Spinal cord (tissue), 9 donors: ENCODE measurements at regions not wholly inside any gene's neighbourhood (a gene's known extent, or its start where the extent isn't known, plus 50 kb on each side); places are given as distances from the start of the nearest gene placed in this dataset.

Source experiments
- DNase-seq, 6 donors: peaks; one replicate each; pipeline versions ENCODE4 v3.0.0 to v3.0.0-alpha.2; 2013 to 2015; ENCODE audit warnings: low spot score in 6 of 6, low read depth in 4 of 6
- H3K27ac ChIP-seq: one replicate; pipeline ENCODE4 v1.5.1; 2013; ENCODE audit warnings: low read depth, low read length, control low read depth
- H3K27me3 ChIP-seq: one replicate; pipeline ENCODE4 v1.6.1; 2013; ENCODE audit warnings: low read length; ENCODE audit not compliant: control insufficient read depth, insufficient read depth
- H3K36me3 ChIP-seq: one replicate; pipeline ENCODE4 v1.6.1; 2013; ENCODE audit warnings: low read length; ENCODE audit not compliant: control insufficient read depth, insufficient read depth
- H3K4me1 ChIP-seq: one replicate; pipeline ENCODE4 v1.6.1; 2013; ENCODE audit warnings: low read length; ENCODE audit not compliant: control insufficient read depth, insufficient read depth
- H3K4me3 ChIP-seq: one replicate; pipeline ENCODE4 v1.5.1; 2013; ENCODE audit warnings: low read depth, low read length, control low read depth
- H3K9me3 ChIP-seq: one replicate; pipeline ENCODE4 v1.6.1; 2013; ENCODE audit warnings: low read length; ENCODE audit not compliant: control insufficient read depth, insufficient read depth
- WGBS: methylation state at CpG from one replicate; pipeline ENCODE4 v1.1.5; 2013; ENCODE audit warnings: missing lambda C conversion rate; ENCODE audit not compliant: insufficient coverage; 5-methylcytosine and 5-hydroxymethylcytosine counted together
- donor health status: healthy.

DNA sequence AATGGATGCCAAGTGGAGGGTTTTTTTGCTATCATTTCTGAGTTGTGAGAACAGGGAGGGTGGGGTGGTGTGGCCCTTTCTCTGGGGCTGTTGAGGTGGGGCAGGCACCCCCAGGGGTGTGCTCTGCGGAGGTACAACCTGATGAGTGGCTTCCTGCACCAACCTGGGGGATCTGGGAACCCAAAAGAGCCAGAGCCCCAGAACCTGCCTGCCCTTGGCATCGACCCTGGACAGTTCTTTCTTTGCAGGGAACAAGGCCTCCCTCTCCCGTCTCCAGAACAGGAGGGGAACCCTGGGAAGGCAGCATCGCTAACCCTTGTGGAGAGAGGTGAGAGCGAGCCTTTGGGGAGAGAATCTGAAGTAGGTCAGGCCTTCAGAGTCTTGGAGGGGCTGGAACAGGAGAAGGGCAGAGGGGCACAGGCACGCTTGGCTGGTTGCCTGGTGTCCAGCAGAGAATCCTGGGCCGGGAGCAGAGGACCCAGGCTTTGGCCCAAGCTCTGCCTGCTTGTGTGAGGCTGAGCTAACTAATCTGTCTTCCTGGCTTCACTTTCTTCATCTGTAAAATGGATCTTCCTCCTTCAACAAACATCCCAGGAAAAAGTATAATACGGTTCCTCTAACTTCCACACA is 84.9 kb downstream of the RHOB start:
- Histone ChIP-seq H3K27me3 (no peaks in the 10 kb centered on the region), H3K4me1 (peaks cover 42% of the 10 kb centered on the region), H3K4me3 (no peak overlapping the region), H3K36me3 (no peaks in the 10 kb centered on the region), H3K9me3 (no peaks in the 10 kb centered on the region), H3K27ac (no peak overlapping the region)
- 73% methylated on average over 5 of the region's 8 CpGs for WGBS
- no peak for DNase-seq

DNA sequence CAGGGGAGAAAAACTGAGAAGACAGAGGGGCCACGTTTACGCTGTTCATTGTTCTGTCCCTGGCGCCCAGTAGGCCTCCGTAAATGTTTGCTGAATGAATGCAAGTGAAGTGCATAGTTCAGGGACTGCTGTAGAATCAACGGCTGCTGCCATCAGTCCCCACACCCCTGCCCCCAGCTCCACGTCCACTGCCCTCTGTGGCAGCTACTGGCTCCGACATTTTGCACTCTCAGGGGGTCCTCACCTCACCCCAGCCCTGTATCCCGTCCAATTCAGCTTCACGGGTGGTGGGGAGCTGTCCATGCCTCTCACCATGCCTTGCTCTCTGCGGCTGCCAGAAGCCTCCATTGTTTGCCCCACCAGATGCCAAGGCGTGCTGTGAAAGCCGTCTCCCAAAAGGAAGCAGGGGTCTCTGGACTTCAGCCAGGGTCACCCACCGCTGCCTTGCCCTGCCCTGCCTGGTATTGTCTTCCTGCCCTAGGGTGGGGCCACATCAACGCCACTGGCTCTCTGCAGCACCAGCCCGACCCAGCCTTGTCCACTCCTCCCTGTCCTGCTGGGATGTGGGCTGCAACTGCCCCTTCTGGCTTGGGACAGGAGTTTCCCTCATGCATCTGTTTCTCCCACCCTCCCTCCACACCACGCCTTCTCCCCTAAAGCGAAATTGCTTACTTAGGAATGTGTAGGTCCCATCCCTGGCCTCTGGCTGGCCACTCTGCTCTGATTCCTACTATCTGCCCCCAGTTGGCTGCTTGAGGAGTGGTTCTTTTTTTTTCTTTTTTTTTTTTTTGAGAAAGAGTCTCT is 86.0 kb downstream of the RHOB start:
- no peak overlapping the region for H3K27ac ChIP-seq
- WGBS, result 47% methylated on average over 15 of the region's 17 CpGs
- H3K9me3 ChIP-seq, result no peaks in the 10 kb centered on the region
- H3K4me1 ChIP-seq, result peaks cover 40% of the 10 kb centered on the region
- H3K4me3 ChIP-seq, result no peak overlapping the region
- DNase-seq, result no peak
- no peaks in the 10 kb centered on the region for H3K36me3 ChIP-seq
- no peaks in the 10 kb centered on the region for H3K27me3 ChIP-seq

DNA sequence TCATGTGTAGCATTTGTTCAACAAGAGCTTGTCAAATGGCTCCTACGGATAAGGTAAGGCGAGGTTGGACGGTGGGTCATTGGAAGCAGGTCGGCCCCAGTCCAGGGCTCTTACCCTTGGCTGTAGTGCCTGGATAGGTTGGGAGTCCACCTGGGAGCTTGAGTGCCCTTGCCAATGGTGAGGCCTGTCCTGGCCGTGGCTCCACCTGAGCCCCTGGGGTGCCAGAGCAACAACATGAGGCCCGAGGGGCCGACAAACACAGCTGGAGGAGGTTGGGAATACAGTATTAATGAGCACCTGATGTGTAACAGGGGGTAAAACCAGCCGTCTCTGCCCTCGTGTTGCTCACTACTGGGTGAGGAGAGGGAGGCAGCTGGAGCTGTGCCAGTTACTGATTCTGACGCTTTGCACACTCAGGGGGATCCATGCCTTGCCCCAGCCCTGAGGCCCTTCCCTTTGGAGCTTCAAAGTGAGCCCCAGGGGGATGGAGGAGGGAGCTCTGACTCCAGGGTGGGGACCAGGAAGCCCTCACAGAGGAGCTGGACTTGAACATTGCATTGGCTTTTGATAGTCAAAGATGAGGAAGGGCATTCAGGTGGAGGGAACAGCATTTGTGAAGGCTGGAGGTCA is 87.2 kb downstream of the RHOB start:
- DNase-seq, result no peak
- Histone ChIP-seq H3K4me1 (peaks cover 45% of the 10 kb centered on the region), H3K9me3 (no peaks in the 10 kb centered on the region), H3K36me3 (no peaks in the 10 kb centered on the region), H3K27me3 (no peaks in the 10 kb centered on the region), H3K27ac (no peak overlapping the region), H3K4me3 (no peak overlapping the region)
- WGBS, result 77% methylated on average over 10 of the region's 10 CpGs

DNA sequence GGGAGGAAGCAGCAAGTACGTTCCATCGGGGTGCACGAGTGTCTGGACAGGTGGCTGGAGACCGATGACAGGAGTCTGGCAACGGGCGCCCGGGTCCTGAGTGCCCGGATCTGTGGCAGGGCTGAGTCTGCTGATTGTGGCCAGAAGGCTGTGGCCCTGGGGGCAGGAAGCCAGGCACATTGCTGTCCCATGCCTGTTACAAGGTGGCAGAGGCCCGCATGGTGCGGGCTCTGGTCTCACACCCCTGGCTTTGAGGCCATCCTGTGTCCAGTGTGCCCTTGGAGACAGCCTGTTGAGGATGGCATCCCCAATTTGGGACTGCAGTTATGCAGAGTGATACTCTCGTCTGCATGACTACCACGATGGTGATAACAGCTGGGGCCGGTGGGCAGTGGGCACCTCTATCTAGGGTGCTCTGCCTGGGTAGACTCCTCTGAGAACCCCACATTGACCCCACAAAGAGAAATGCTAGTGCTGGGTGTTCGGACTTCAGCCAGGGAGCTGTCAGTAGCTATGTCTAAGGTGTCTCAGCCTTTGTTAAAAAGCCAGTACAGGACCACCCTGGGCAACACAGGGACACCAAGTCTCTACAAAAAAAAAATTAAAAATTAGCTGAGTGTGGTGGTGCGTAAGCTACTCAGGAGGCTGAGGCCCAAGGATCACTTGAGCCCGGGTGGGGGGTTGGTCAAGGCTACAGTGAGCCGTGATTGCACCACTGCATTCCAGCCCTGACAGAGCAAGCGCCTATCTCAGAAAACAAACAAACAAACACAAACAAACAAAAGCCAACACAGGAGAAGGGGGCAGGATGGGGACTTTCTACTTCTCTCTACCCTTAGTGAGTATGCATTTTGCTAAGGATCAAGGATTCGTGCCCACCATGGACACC is 88.3 kb downstream of the RHOB start:
- H3K36me3 ChIP-seq, result no peaks in the 10 kb centered on the region
- WGBS, result 96% methylated on average over 15 of the region's 19 CpGs
- H3K4me3 ChIP-seq, result no peak overlapping the region
- no peak overlapping the region for H3K27ac ChIP-seq
- no peaks in the 10 kb centered on the region for H3K27me3 ChIP-seq
- peaks cover 51% of the 10 kb centered on the region for H3K4me1 ChIP-seq
- no peak for DNase-seq
- no peaks in the 10 kb centered on the region for H3K9me3 ChIP-seq

DNA sequence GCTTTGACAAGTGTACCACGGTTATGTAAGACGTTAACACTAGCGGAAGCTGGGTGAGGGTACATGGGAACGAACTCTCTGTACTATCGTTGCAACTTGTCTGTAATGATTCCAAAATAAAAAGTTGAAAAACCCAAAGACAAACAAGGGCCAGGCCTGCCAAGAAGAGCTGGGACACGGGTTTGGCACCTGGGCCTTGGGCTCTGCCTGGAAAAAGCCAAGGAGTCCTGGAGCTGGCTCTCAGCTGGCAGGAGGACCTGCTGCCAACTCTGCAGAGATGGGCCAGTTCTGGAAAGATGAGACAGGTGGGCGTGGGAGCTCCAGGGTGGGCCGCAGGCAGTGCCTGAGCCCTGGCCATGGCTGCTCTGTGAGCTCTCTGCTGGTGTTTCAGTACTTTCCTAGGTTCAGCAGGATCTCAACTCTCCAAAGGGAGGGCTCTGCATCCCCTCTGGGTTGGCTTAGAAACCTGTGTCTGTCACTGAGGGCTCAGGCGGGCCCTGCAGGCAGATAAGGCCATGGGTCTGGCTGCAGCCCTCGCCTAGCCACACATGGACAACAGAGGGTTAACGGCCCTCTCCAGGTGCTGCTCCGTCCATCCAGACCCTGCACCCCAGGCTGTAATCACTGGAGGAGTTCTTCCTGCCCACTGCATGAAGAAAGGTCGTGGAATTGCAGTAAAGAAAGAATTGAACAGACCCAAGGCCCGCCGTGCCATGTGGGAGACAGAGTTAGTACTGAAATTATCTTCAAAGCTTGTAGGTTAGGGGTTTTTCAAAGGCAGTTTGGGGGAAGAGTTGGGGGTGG is 89.9 kb downstream of the RHOB start:
- no peak for DNase-seq
- WGBS, result 64% methylated on average over 11 of the region's 15 CpGs
- no peaks in the 10 kb centered on the region for H3K9me3 ChIP-seq
- no peak overlapping the region for H3K4me3 ChIP-seq
- H3K27me3 ChIP-seq, result no peaks in the 10 kb centered on the region
- peaks cover 45% of the 10 kb centered on the region for H3K4me1 ChIP-seq
- H3K27ac ChIP-seq, result no peak overlapping the region
- H3K36me3 ChIP-seq, result no peaks in the 10 kb centered on the region

DNA sequence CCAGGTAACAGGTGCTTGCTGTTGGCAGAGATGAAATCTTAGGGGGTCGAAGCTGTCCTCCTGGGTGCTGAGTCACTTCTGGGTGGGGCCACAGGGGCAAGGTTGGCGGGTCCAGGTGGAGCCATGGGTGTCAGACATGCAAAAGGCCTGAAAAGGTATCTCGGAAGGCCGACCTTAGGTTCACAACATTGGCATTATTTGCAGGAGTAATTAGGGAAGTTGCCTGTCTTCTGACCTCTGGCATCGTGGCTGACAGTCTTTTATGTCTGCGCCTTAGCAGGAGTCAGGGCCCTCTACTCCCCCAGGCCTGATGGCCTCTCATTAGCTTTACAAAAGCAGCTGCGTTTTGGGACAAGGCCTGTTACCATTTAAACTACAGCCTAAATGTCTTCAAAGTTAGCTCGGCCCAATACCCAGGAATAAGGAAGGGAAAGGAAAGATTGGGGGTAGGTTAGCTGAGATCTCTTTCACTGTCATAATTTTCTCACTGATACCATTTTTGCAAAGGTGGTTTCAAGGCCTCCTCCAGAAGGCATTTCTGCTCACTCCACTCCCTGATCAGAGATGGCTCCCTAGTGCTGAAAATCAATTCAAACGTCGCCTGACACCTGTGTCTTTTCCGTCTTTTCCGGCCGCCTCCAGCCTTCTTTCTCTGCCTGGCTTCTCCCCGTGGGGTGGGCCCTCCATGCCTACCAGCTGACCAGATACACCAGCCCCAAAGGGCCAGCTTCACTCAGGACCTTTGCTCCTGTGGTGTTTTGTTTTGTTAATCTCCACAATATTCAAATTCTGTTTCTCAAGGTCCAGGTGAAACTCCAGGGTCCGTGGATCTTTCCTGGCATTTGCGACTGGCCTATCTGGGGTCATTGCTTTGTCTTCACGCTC is 90.8 kb downstream of the RHOB start:
- no peaks in the 10 kb centered on the region for H3K27me3 ChIP-seq
- H3K4me1 ChIP-seq, result peaks cover 39% of the 10 kb centered on the region
- H3K36me3 ChIP-seq, result no peaks in the 10 kb centered on the region
- H3K4me3 ChIP-seq, result no peak overlapping the region
- no peaks in the 10 kb centered on the region for H3K9me3 ChIP-seq
- H3K27ac ChIP-seq, result no peak overlapping the region
- 69% methylated on average over 13 of the region's 17 CpGs for WGBS
- DNase-seq, result no peak

DNA sequence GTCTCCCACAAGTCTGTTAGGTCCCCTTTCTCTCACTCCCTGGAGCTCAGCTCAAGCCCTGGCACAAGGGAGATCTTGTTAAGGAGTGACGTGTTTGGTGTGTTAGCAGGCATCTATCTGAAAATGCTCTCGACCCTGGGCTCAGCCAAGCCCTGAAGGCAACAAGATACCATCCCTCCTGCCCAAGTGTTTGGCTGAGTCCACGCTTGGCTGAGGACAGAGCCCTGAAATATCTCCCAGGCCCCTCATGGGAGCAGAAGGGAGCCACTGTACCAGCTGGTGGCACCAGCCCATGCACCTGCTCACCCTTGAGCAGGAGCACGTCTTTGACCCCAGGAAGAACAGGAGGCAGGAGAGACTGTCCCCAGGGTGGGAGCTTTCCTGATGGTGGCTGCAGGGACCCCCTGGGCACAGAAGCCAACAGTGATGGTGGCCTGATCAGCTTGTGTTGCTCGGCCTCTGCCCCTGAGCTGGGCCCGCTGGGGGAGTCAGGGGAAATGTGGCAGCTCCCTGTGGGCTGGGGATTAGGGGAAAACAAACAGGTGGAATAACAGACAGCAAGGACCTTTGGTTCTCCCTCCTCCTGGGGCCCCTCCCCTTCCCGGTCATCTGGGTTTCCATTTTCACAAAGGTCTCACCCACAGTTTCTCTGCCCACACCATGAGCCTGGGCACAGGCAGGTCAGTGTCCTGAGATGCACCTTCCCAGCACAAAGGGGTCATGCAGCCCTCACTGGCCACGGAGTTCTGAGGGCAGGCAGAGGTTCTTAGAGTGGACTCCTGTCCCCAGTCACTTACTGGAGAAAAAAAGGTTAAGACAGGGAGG is 91.6 kb downstream of the RHOB start:
- Histone ChIP-seq H3K27me3 (no peaks in the 10 kb centered on the region), H3K9me3 (no peaks in the 10 kb centered on the region), H3K4me1 (peaks cover 39% of the 10 kb centered on the region), H3K4me3 (no peak overlapping the region), H3K36me3 (no peaks in the 10 kb centered on the region), H3K27ac (no peak overlapping the region)
- no peak for DNase-seq
- 76% methylated on average over 5 of the region's 8 CpGs for WGBS
